ENCODE measurements at regions not wholly inside any gene's neighbourhood (a gene's known extent, or its start where the extent isn't known, plus 50 kb on each side); places are given as distances from the start of the nearest gene placed in this dataset.
"Not testable (repeated sequence)": the region's sequence is repeated elsewhere in the genome, so short reads cannot be mapped to it uniquely, and the experiment has no call there.

GRCh38 chr10:21366108-21366507 is 159.4 kb downstream of the SKIDA1 start:
- DNase-seq (ENCODE audit: low read depth): peak; percentile 88

GRCh38 chr10:21364196-21365114 is 161.0 kb downstream of the SKIDA1 start:
- DNase-seq (ENCODE audit: low read depth): peak; percentile 85

DNA sequence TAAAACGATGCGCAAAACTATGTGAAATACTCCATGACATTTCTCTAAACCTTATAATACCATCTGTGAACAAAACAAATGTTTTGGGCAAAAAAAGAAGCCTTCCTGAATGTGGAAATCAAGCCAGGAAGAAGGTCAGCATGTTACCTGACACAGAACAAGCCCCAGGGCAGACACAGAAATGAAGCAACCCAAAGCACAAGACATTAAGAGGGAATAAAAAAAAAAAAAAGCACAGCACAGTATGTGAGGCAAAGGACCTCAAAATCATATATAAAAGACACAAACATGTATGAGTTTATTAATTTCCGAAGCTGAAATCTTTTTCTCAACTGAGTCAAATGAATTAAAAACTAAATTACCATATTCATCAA is 161.8 kb downstream of the SKIDA1 start:
- no peak for DNase-seq (ENCODE audit: low read depth)

- DNase-seq (ENCODE audit: low read depth): no peak
Measured at GRCh38 chr10:21363092-21363730, 162.3 kb downstream of the SKIDA1 start.

GRCh38 chr10:21359202-21359601 is 166.3 kb downstream of the SKIDA1 start:
- DNase-seq (ENCODE audit: low read depth): no peak

GRCh38 chr10:21355591-21356011 is 169.9 kb downstream of the SKIDA1 start:
- DNase-seq (ENCODE audit: low read depth): no peak

DNA sequence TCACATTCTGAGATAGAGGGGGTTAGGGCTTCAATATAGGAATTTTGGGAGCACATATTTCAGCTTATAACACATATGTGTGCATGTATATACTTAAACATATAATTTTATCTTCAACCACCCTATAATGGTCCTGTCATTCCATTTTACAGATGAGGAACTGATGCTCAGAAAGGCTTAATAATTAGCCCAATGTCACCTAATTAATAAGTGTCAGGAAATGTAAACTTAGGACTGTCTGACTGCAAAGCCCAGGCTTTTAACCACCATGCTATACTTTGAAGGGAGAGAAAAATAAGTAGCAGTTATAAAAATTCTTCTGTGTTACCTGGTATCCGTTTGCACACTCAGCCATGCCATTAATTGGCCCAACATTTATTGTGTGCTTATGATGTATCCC is 172.6 kb downstream of the SKIDA1 start:
- DNase-seq (ENCODE audit: low read depth): no peak

- DNase-seq (ENCODE audit: low read depth): not testable (repeated sequence)
Measured at GRCh38 chr10:21351594-21351993, 173.9 kb downstream of the SKIDA1 start.

DNA sequence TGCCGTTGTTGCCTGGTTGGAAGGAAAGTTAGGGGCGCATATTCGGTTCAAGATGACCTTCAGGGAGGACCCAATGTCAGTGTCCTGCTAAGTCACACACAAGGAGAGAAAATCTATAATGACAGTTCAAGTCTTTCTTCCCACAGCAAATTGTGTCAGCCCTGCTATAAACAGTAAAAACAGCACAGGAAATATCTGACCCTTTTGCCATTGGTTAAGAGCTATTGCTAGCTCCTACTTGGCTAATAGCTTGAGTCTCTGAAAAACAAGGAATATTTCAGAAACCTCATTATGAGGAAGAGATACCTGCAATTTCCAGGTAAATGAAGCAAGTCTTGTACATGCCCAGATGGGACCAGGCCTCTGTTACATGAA is 175.6 kb downstream of the SKIDA1 start:
- DNase-seq (ENCODE audit: low read depth): no peak

DNA sequence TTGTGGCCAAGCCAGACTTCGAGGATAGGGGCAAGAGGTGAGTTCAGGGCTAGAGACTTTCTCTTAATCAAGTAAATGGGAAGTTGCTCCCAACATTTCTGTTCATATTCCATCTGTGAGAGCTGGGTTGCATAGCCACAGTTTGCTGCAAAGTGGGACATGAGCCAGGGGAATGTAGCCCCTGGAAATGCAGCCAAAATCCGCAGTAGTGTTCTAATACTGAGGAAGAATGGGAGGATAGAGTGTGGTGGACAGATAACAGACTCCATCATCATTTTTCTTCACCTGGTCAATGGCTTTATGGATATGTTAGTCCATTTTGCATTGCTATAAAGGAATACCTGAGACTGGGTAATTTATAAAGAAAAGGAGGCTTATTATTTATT is 177.7 kb downstream of the SKIDA1 start:
- DNase-seq (ENCODE audit: low read depth): no peak

DNA sequence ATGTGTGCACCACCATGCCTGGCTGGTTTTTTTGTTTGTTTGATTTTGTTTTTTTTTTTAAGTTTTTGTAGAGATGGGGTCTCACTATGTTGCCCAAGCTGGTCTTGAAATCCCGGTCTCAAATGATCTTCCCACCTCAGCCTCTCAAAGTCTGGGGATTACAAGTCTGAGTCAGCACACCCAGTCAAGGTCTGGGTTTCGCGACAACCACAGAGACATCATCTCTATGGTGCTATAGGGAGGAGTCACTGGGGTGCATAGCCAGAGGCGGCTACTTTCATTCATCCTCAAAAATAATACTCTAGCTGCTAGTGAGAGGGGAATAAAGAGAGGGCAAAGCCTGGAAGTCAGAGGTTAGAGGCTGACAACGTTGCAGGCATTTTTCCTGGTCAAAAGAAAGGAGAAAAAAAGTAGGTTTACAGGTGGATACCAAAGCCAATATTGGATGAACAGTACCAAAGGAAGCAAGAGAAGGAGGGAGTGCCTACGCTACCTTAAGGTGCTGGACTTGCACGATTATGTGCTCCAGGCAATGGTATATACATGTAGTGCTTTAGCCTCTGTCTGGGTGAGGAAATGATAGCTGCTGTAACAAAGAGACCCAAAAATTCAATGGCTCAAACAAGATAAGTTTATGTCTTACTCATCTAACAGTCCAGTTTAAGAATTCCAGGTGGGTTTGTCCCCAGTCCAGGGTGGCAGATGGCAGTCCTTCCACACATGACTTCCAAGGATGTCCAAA is 178.3 kb downstream of the SKIDA1 start:
- DNase-seq (ENCODE audit: low read depth): no peak

DNA sequence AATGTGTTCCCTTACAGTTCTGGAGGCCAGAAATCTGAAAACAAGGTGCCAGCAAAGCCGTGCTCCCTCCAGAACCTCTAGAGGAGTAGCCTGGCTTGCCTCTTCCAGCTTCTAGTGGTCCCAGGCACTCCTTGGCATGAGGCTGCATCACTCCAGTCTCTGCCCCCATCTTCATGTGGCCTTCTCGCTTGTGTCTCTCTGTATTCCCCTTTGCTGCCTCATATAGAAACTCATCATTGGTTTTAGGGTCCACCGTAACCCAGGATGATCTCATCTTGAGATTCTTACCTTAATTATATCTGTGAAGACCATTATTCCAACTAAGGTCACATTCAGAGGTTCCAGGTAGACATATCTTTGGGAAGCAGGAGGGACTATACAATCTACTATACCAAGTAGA is 182.4 kb downstream of the SKIDA1 start:
- no peak for DNase-seq (ENCODE audit: low read depth)

GRCh38 chr10:21342499-21342898 is 183.0 kb downstream of the SKIDA1 start:
- DNase-seq (ENCODE audit: low read depth): not testable (repeated sequence)

DNA sequence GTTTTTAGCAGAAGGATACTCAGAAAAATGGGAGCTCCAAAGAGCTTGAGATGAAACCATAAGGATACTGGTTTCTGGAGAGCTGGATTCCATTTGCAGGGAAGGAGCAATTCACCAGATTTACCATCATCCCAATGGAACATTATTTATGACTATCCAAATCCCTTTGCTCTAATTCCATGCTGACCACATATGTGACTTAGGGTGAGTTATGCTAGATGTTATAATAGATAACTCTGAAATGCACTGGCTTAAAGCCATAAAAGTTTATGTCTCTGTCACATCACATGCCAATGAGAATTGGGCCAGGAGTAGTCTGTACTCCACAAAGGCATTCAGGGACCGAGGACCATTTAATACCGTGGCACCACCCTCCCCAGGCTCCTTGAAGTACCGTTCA is 185.2 kb downstream of the SKIDA1 start:
- DNase-seq (ENCODE audit: low read depth): no peak

DNA sequence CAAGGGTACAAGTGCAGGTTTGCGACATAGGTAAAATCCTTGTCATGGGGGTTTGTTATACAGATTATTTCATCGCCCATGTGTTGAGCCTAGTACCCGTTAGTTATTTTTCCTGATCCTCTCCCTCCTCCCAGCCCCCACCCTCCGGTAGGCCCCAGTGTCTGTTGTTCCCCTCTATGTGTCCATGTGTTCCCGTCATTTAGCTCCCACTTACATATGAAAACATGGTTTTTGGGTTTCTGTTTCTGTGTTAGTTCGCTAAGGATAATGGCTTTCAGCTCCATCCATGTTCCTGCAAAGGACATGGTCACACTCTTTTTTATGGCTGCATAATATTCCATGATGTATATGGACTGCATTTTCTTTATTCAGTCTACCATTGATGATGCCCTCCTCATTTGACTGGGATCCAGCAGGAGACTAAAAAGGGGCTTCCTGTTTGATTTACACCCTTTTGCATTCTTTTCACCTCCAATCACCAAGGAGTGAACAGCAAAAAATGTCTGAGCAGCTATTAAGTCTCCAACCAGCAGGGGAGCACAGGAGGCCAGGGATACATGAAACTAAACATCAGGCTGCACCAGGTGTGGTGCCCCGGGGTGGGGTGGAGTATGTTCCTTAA is 188.2 kb downstream of the SKIDA1 start:
- no peak for DNase-seq (ENCODE audit: low read depth)

DNA sequence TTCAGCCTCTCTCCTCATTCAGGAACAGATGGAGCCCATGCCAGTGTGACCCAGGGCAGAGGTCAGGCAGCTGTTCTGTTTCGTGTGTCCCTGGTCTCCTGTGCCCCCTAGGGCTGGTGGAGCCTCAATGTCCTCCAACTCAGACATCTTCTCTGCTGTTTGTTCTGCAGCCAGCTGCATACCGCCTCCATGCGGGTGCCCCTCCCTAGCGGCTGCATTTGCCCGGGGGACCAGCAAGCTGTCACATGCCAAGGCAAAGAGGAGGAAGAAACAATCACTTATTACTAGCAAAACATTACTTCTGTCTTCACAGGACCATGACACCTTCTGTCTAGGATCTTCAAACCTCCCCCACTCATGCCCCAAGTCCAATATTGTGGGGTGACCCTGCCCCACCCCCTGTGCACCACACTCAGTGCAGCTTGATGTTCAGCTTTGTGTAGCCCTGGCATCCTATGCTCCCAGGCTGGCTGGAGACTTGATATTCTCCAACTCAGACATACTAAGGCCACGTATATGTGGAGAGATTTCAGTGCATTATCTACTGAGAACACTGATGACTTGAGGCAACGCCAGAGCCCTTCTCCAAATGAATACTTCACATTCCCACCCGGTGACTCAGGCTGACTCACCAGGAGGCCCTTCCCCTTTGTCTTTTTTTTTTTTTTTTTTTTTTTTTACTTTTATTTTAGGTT is 188.9 kb downstream of the SKIDA1 start:
- DNase-seq (ENCODE audit: low read depth): peak; percentile 94

DNA sequence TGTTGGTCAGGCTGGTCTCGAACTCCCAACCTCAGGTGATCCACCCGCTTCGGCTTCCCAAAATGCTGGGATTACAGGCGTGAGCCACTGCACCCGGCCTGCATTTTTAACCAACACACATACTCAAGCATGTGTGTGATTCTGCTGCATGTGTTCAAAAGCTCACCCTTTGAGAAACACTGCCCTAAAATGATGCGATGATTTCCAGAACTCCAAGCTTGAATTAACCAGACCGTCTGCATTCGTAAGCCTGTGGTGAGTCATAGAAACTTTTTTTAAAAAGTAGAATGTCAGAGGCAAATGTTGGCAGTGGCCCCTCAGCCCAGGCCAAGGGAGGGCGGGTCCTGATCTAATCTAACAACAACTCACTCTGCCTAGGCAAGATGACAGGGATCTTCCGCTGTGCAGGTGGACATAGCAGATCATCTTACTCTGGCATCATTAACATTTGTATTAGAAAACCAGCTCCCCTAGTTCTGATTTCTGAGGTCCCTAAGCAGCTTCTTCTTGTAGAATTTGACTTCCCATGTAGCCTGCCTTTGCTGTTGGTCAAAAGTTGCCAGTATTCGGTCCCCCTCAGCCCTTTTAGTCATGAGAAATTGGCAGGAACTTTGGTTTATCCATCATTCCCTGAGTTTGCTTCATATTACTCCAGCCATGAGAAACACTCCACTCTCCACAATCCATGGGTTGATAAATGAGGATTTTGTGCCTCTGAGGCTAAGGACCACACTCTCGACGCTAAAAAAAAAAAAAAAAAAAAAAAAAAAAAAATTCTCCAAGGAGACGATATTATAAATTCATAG is 190.4 kb downstream of the SKIDA1 start:
- DNase-seq (ENCODE audit: low read depth): peak; percentile 80

DNA sequence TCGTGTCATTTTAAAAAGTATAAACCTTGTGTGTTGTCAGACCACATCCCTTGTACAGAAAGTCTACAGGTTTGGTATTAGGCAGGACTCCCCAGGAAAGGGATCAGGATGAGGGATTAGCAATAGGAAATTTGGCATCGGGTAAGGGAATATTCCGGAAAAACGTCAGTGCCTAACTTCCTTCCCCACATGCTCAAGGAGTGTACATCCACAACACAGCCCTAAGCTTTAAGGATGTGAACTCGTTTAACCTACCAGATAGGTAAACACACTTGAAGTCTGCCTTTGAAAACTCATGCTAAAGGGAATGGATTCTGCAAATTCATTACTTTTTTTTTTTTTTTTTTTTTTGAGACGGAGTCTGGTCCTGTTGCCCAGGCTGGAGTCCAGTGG is 194.9 kb downstream of the SKIDA1 start:
- DNase-seq (ENCODE audit: low read depth): no peak

GRCh38 chr10:21329995-21330627 is 195.4 kb downstream of the SKIDA1 start:
- DNase-seq (ENCODE audit: low read depth): peak; percentile 72

DNA sequence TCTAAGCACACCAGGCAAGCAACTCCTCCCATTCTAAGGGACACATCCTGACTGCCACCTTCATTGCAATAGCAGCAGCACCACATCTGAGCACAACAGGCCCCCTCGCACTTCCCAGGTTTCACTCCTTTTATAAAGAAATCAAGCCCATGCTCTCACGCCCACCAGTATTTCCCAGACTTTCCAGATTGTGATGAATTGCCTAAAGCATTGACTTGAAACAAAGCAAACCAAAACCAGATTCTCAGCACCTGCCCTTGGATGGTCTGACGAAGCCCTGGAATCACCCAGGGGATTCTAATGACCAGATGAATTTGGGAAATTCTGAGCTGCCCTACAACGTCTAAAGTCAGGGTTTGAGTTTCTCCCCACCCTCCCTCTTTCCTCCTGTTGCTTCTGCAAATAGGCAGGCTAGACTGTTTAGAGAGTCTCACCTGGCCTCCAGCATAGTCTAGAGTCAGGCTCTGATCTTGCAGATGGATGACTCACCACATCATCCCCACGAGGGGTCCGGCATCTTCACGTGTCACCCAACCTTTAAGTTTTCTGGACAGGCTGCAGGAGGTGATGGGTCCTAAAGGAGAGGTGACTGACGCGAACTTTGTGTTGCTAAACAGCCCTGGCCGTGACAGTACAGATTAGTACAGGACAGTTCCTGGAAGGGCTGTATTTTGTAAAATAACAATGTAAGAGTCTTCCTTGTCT is 198.0 kb downstream of the SKIDA1 start:
- no peak for DNase-seq (ENCODE audit: low read depth)
